Superior temporal gyrus (tissue), 1 donor: ENCODE measurements at regions not wholly inside any gene's neighbourhood (a gene's known extent, or its start where the extent isn't known, plus 50 kb on each side); places are given as distances from the start of the nearest gene placed in this dataset.

Experiments used
- DNase-seq: peaks from one replicate; pipeline ENCODE4 v3.0.0-alpha.2; 2016; ENCODE audit errors: extremely low spot score

- no peak for DNase-seq
Measured at GRCh38 chr13:70662231-70662940, 554.1 kb upstream of the KLHL1 start.

GRCh38 chr13:70644052-70644451 lies 535.8 kb upstream of the KLHL1 start:
- DNase-seq = no peak

- no peak for DNase-seq
Measured at GRCh38 chr13:70634893-70635292, 526.6 kb upstream of the KLHL1 start.

- no peak for DNase-seq
Measured at GRCh38 chr13:70630247-70630646, 522.0 kb upstream of the KLHL1 start.

GRCh38 chr13:70623239-70623638 lies 515.0 kb upstream of the KLHL1 start:
- peak; percentile 55 for DNase-seq

- peak; percentile 22 for DNase-seq
Measured at GRCh38 chr13:70622796-70623195, 514.5 kb upstream of the KLHL1 start.

GRCh38 chr13:70619936-70620335 lies 511.7 kb upstream of the KLHL1 start:
- DNase-seq = no peak

- DNase-seq = no peak
Measured at GRCh38 chr13:70616847-70617246, 508.6 kb upstream of the KLHL1 start.

GRCh38 chr13:70613295-70613694 lies 505.0 kb upstream of the KLHL1 start:
- peak; percentile 25 for DNase-seq

- DNase-seq = no peak
Measured at GRCh38 chr13:70612881-70613280, 504.6 kb upstream of the KLHL1 start.

GRCh38 chr13:70604448-70604847 lies 496.2 kb upstream of the KLHL1 start:
- no peak for DNase-seq

- DNase-seq = no peak
Measured at GRCh38 chr13:70593716-70594115, 485.5 kb upstream of the KLHL1 start.

GRCh38 chr13:70585109-70585508 lies 476.9 kb upstream of the KLHL1 start:
- DNase-seq = no peak

GRCh38 chr13:70580825-70581224 lies 472.6 kb upstream of the KLHL1 start:
- no peak for DNase-seq

GRCh38 chr13:70579941-70580340 lies 471.7 kb upstream of the KLHL1 start:
- DNase-seq = no peak

GRCh38 chr13:70571221-70571620 lies 463.0 kb upstream of the KLHL1 start:
- no peak for DNase-seq

- peak; percentile 89 for DNase-seq
Measured at GRCh38 chr13:70568571-70568970, 460.3 kb upstream of the KLHL1 start.

- DNase-seq = no peak
Measured at GRCh38 chr13:70544706-70545105, 436.5 kb upstream of the KLHL1 start.

- DNase-seq = no peak
Measured at GRCh38 chr13:70541451-70541850, 433.2 kb upstream of the KLHL1 start.

GRCh38 chr13:70534466-70534865 lies 426.2 kb upstream of the KLHL1 start:
- DNase-seq = no peak

- DNase-seq = no peak
Measured at GRCh38 chr13:70529652-70530051, 421.4 kb upstream of the KLHL1 start.

- DNase-seq = no peak
Measured at GRCh38 chr13:70527599-70527998, 419.3 kb upstream of the KLHL1 start.

GRCh38 chr13:70523622-70524021 lies 415.4 kb upstream of the KLHL1 start:
- no peak for DNase-seq
